ENCODE measurements at regions not wholly inside any gene's neighbourhood (a gene's known extent, or its start where the extent isn't known, plus 50 kb on each side); places are given as distances from the start of the nearest gene placed in this dataset.

- Histone ChIP-seq H3K9me3 (ENCODE audit: control insufficient read depth in 2 of 3, insufficient read depth in 1 of 3, low read length in 3 of 3) (no peaks in the 10 kb centered on the region), H3K4me1 (ENCODE audit: control insufficient read depth in 2 of 3, insufficient read depth in 2 of 3, low read depth in 1 of 3, low read length in 3 of 3) (no peaks in the 10 kb centered on the region), H3K27ac (ENCODE audit: low read depth in 2 of 2, low read length in 2 of 2) (no peak overlapping the region), H3K27me3 (ENCODE audit: control insufficient read depth, insufficient read depth, low read length) (no peaks in the 10 kb centered on the region), H3K36me3 (ENCODE audit: control insufficient read depth in 2 of 3, insufficient read depth in 3 of 3, low read length in 3 of 3) (no peaks in the 10 kb centered on the region), H3K9ac (ENCODE audit: low read length in 3 of 3) (no peak overlapping the region), H3K4me3 (ENCODE audit: low read length in 3 of 3) (no peak overlapping the region)
- FAIRE-seq (no peak), DNase-seq (no peak)
- intact Hi-C loops (cut with DNase I), result no loop called here
- TF ChIP-seq CTCF (IDR thresholded peaks at IDR 0.05; ENCODE audit: borderline replicate concordance, extremely low read depth, insufficient read depth), result no peak
Measured at GRCh38 chr5:62111428-62111827, 194.6 kb upstream of the KIF2A start.

- no peak overlapping the region for H3K27ac ChIP-seq (ENCODE audit: low read depth in 2 of 2, low read length in 2 of 2)
- no peak overlapping the region for H3K4me3 ChIP-seq (ENCODE audit: low read length in 3 of 3)
- H3K9me3 ChIP-seq (ENCODE audit: control insufficient read depth in 2 of 3, insufficient read depth in 1 of 3, low read length in 3 of 3), result no peaks in the 10 kb centered on the region
- no peak for DNase-seq
- no peaks in the 10 kb centered on the region for H3K36me3 ChIP-seq (ENCODE audit: control insufficient read depth in 2 of 3, insufficient read depth in 3 of 3, low read length in 3 of 3)
- no peaks in the 10 kb centered on the region for H3K27me3 ChIP-seq (ENCODE audit: control insufficient read depth, insufficient read depth, low read length)
- no peak for TF ChIP-seq CTCF (IDR thresholded peaks at IDR 0.05; ENCODE audit: borderline replicate concordance, extremely low read depth, insufficient read depth)
- H3K9ac ChIP-seq (ENCODE audit: low read length in 3 of 3), result no peak overlapping the region
- FAIRE-seq, result no peak
- intact Hi-C loops (cut with DNase I), result no loop called here
- H3K4me1 ChIP-seq (ENCODE audit: control insufficient read depth in 2 of 3, insufficient read depth in 2 of 3, low read depth in 1 of 3, low read length in 3 of 3), result no peaks in the 10 kb centered on the region
Measured at GRCh38 chr5:62112689-62113228, 193.2 kb upstream of the KIF2A start.

- intact Hi-C loops (cut with DNase I), result no loop called here
- H3K9me3 ChIP-seq (ENCODE audit: control insufficient read depth in 2 of 3, insufficient read depth in 1 of 3, low read length in 3 of 3), result no peaks in the 10 kb centered on the region
- H3K4me1 ChIP-seq (ENCODE audit: control insufficient read depth in 2 of 3, insufficient read depth in 2 of 3, low read depth in 1 of 3, low read length in 3 of 3), result no peaks in the 10 kb centered on the region
- no peak for FAIRE-seq
- TF ChIP-seq CTCF (IDR thresholded peaks at IDR 0.05; ENCODE audit: borderline replicate concordance, extremely low read depth, insufficient read depth), result no peak
- H3K36me3 ChIP-seq (ENCODE audit: control insufficient read depth in 2 of 3, insufficient read depth in 3 of 3, low read length in 3 of 3), result no peaks in the 10 kb centered on the region
- no peak for DNase-seq
- no peak overlapping the region for H3K27ac ChIP-seq (ENCODE audit: low read depth in 2 of 2, low read length in 2 of 2)
- no peak overlapping the region for H3K4me3 ChIP-seq (ENCODE audit: low read length in 3 of 3)
- no peak overlapping the region for H3K9ac ChIP-seq (ENCODE audit: low read length in 3 of 3)
- H3K27me3 ChIP-seq (ENCODE audit: control insufficient read depth, insufficient read depth, low read length), result no peaks in the 10 kb centered on the region
Measured at GRCh38 chr5:62115014-62115413, 191.0 kb upstream of the KIF2A start.

GRCh38 chr5:62124266-62124665 is 181.7 kb upstream of the KIF2A start:
- intact Hi-C loops (cut with DNase I), result no loop called here
- Histone ChIP-seq H3K4me3 (ENCODE audit: low read length in 3 of 3) (no peak overlapping the region), H3K36me3 (ENCODE audit: control insufficient read depth in 2 of 3, insufficient read depth in 3 of 3, low read length in 3 of 3) (no peaks in the 10 kb centered on the region), H3K27ac (ENCODE audit: low read depth in 2 of 2, low read length in 2 of 2) (no peak overlapping the region), H3K27me3 (ENCODE audit: control insufficient read depth, insufficient read depth, low read length) (no peaks in the 10 kb centered on the region), H3K9ac (ENCODE audit: low read length in 3 of 3) (no peak overlapping the region), H3K4me1 (ENCODE audit: control insufficient read depth in 2 of 3, insufficient read depth in 2 of 3, low read depth in 1 of 3, low read length in 3 of 3) (no peaks in the 10 kb centered on the region), H3K9me3 (ENCODE audit: control insufficient read depth in 2 of 3, insufficient read depth in 1 of 3, low read length in 3 of 3) (no peaks in the 10 kb centered on the region)
- FAIRE-seq, result no peak
- DNase-seq, result no peak
- no peak for TF ChIP-seq CTCF (IDR thresholded peaks at IDR 0.05; ENCODE audit: borderline replicate concordance, extremely low read depth, insufficient read depth)

Measured in kidney (tissue), 13 donors.